Sigmoid colon (tissue), 6 donors: ENCODE measurements at regions not wholly inside any gene's neighbourhood (a gene's known extent, or its start where the extent isn't known, plus 50 kb on each side); places are given as distances from the start of the nearest gene placed in this dataset.
"Not testable (repeated sequence)": the region's sequence is repeated elsewhere in the genome, so short reads cannot be mapped to it uniquely, and the experiment has no call there.

Experiments
- DNase-seq: peaks from one replicate; pipeline ENCODE4 v3.0.0-alpha.2; 2019
- H3K27ac ChIP-seq, 4 donors: fragments of 200-600 bp; sonication (generic); one replicate each; pipeline ENCODE4 v1.5.1; 2016 to 2019; ENCODE audit warnings: mild to moderate bottlenecking in 1 of 4
- H3K27me3 ChIP-seq, 3 donors: fragments of 200-600 bp; sonication (generic); one replicate each; pipeline ENCODE4 v1.5.1; 2019; ENCODE audit warnings: mild to moderate bottlenecking in 1 of 3
- H3K36me3 ChIP-seq, 4 donors: fragments of 200-600 bp; sonication (generic); one replicate each; pipeline ENCODE4 v1.5.1; 2016 to 2019
- H3K4me1 ChIP-seq, 4 donors: fragments of 200-600 bp; sonication (generic); one replicate each; pipeline ENCODE4 v1.5.1; 2017 to 2019
- H3K4me3 ChIP-seq, 4 donors: fragments of 200-600 bp; sonication (generic); one replicate each; pipeline ENCODE4 v1.5.1; 2017 to 2019; ENCODE audit warnings: mild to moderate bottlenecking in 2 of 4, moderate library complexity in 1 of 4
- H3K9me3 ChIP-seq, 4 donors: fragments of 200-600 bp in 3 of 4; sonication (generic) in 3 of 4; one replicate each; pipeline versions ENCODE4 v1.5.1 to v1.6.1; 2013 to 2019
- WGBS, 2 donors: extraction: QIAGEN DNeasy Blood & Tissue Kit; methylation state at CpG; one replicate each; pipeline ENCODE4 v1.1.7; 2013; 5-methylcytosine and 5-hydroxymethylcytosine counted together
- intact Hi-C: fragments of 100-400 bp; cut with DNase I; formaldehyde crosslinking; loops from one replicate; pipeline ENCODE4 v1.15.1; 2023
- donor health status: healthy with polysubstance abuse.
- donor health status: healthy.

DNA sequence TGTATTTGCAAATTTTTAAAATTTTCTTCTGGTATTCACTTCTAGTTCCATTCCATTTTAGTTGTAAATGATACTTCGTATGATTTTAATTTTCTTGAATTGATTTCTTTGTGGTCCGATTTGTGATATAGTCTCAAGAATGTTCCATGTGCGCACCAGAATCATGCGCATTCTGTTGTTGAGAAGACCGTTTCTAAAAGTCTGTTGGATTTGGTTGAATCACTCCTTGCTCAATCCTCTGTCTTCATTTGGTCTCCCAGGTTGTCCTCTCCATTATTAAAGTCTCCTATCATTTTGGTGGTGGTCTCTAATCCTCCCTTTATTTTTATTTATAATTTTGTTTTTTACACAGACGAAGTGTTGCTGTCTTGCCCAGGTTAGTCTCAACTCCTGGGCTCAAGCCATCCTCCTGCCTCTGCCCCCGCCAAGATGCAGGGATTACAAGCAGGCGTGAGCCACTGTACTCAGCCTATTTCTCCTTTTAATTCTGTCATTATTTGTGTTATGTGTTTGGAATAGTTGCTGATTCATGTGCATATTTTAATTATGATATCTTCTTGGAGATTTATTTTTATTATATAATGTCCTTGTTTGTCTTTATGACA lies 1490.8 kb downstream of the FOXD4L5 start:
- H3K27me3 ChIP-seq, DNase-seq, H3K4me1 ChIP-seq, H3K9me3 ChIP-seq, intact Hi-C loops, H3K4me3 ChIP-seq, H3K36me3 ChIP-seq, H3K27ac ChIP-seq: not testable (repeated sequence)
- 63% methylated on average over 8 of the region's 8 CpGs for WGBS, 2 donors

DNA sequence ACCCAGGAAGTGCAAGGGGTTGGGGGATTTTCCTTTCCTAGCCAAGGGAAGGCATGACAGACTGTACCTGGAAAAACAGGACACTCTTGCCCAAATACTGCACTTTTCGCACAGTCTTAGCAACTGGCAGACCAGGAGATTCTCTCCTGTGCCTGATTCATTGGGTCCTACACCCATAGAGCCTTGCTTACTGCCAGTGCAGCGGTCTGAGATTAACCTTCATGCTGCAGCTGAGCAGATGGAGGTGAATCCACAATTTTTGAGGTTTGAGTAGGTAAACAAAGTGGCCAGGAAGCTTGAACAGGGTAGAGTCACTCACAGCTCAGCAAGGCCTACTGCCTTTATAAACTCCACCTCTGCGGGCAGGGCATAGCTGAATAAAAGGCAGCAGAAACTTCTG lies 1497.6 kb downstream of the FOXD4L5 start:
- H3K36me3 ChIP-seq, H3K27me3 ChIP-seq, H3K4me3 ChIP-seq, intact Hi-C loops, H3K27ac ChIP-seq, DNase-seq, H3K9me3 ChIP-seq, H3K4me1 ChIP-seq: not testable (repeated sequence)
- 34 to 37% methylated on average over 3 of the region's 3 CpGs for WGBS, 2 donors

DNA sequence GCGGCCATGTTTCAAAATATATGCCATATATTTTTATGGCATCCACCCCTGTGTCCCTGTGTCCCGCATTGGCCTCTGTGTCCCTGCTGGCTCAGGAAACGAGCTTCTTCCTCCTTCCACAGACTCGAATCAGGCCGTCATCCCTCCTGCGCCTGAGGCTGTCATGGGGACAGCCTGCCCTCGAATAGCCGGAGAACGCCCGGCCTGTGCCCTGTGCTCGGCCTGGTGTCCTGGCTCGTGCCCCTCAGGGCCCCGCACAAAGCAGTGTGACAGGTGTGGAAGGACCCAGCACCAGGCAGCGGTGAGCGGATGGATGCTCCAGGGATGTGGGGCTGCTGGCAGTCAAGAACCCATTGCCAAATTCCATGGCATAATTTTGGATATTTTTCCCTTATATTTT lies 1500.0 kb downstream of the FOXD4L5 start:
- DNase-seq, intact Hi-C loops, H3K27ac ChIP-seq, H3K4me3 ChIP-seq, H3K4me1 ChIP-seq, H3K27me3 ChIP-seq, H3K36me3 ChIP-seq, H3K9me3 ChIP-seq: not testable (repeated sequence)
- 80 to 81% methylated on average over 15 of the region's 15 CpGs for WGBS, 2 donors

DNA sequence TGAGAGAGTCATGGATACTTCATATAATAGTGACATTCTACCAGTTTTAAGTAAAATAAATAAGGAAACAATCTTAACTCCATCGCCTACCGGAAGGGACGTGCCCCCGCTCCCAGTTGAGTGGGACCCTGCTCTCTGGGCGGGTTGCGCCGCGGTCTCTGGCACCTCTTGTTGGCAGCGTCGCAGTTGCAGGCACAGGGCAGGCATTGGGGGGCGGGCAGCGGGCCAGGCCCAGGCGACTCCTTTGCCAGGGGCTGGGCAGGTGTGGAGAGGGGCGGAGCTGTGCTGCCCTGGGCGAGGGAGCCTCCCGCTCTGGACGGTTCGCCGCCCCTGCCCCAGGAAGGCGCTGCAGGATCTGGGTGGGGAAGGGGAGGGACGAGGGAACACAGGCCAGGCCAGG lies 1500.6 kb downstream of the FOXD4L5 start:
- H3K27me3 ChIP-seq, H3K27ac ChIP-seq, H3K4me3 ChIP-seq, H3K9me3 ChIP-seq, DNase-seq, intact Hi-C loops, H3K4me1 ChIP-seq, H3K36me3 ChIP-seq: not testable (repeated sequence)
- WGBS, 2 donors: 64 to 82% methylated on average over 21 of the region's 21 CpGs

DNA sequence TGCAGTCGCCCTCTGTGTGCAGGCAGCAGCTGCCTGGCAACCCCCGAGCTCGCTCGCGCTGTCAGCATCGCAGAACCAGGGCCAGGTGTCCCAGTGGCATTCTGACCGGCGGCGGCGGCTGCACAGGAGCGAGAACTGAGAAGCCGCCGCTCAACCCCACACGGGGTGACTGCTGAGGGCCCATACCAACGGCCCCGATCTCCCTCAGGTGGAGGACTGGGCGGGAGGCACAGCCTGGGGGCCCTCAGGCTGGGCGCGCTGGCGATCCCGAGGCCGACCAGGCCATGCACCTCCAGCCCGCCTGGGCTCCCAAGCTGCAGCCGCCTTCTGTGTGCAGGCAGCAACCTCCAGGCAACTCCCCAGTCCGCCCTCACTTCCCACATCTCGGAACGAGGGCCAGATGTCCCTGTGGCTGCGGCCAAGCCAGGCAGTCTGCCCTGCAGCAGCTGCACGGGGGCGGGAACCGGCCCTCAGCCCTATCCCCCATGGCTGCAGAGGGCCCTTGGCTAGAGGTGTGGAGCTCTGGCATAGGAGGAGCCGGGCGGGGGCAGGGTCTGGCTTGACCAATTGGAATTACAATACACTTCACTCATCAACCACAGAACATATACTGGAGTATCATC lies 1503.1 kb downstream of the FOXD4L5 start:
- H3K27me3 ChIP-seq, H3K27ac ChIP-seq, H3K4me3 ChIP-seq, H3K36me3 ChIP-seq, H3K4me1 ChIP-seq, DNase-seq, intact Hi-C loops, H3K9me3 ChIP-seq: not testable (repeated sequence)
- 58 to 74% methylated on average over 30 of the region's 33 CpGs for WGBS, 2 donors

DNA sequence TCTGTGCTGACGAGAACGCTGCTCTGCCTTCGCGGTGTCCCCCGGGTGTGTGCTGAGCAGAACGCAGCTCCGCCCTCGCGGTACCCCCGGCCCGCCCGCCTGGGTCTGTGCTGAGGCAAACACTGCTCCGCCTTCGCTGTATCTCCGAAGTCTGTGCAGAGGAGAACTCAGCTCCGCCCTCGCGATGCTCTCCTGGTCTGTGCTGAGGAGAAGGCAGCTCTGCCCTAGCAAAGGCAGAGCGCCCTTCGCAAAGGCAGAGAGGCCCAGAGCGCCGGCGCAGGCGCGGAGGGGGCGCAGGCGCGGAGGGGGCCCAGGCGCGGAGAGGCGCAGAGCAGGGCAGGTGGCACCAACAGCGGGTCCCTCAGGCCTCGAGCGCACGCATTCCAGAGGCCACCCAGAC lies 1503.6 kb downstream of the FOXD4L5 start:
- DNase-seq, H3K27me3 ChIP-seq, H3K9me3 ChIP-seq, H3K4me1 ChIP-seq, H3K27ac ChIP-seq, intact Hi-C loops, H3K4me3 ChIP-seq, H3K36me3 ChIP-seq: not testable (repeated sequence)
- WGBS, 2 donors: 59 to 75% methylated on average over 35 of the region's 35 CpGs

DNA sequence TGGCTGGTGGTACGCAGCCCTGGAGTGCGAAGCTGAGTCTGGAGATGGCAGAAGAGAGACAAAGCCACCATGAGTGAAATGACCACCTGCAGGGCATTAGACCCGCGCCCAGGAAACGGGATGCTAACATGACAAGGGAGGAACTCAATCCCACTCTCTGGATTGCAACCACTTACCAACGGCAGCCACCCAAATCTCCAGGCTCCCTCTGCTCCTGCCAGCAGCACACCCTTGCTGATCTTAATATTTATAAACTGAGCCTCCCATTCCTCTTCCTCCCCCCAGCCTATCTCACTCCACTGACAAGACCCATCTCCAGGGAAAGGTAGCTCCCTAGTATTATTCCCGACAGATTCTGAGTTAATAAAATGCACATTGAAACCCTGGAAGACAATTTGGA lies 1508.8 kb downstream of the FOXD4L5 start:
- intact Hi-C loops, H3K36me3 ChIP-seq, H3K9me3 ChIP-seq, DNase-seq, H3K4me3 ChIP-seq, H3K4me1 ChIP-seq, H3K27ac ChIP-seq, H3K27me3 ChIP-seq: not testable (repeated sequence)
- 75 to 80% methylated on average over 3 to 5 of the region's 7 CpGs for WGBS, 2 donors

DNA sequence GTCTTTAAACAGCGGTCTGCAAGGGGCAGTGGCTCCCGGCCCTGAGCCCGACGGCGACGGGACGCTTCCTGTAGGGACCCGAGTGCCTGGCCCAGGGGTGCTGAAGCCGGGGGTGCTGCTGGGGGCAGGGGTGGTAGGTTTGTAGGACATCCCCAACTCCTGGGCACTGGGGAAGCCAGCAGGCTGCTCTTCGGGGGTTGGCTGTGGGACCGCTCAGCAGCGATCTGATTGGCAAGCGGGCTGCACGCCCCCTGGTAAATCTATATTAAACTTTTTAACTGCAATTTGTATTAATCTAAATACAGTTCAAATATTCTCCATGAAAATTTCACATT lies 1510.0 kb downstream of the FOXD4L5 start:
- H3K27ac ChIP-seq, H3K9me3 ChIP-seq, intact Hi-C loops, H3K4me1 ChIP-seq, DNase-seq, H3K27me3 ChIP-seq, H3K4me3 ChIP-seq, H3K36me3 ChIP-seq: not testable (repeated sequence)
- WGBS, 2 donors: 83 to 88% methylated on average over 14 of the region's 14 CpGs

DNA sequence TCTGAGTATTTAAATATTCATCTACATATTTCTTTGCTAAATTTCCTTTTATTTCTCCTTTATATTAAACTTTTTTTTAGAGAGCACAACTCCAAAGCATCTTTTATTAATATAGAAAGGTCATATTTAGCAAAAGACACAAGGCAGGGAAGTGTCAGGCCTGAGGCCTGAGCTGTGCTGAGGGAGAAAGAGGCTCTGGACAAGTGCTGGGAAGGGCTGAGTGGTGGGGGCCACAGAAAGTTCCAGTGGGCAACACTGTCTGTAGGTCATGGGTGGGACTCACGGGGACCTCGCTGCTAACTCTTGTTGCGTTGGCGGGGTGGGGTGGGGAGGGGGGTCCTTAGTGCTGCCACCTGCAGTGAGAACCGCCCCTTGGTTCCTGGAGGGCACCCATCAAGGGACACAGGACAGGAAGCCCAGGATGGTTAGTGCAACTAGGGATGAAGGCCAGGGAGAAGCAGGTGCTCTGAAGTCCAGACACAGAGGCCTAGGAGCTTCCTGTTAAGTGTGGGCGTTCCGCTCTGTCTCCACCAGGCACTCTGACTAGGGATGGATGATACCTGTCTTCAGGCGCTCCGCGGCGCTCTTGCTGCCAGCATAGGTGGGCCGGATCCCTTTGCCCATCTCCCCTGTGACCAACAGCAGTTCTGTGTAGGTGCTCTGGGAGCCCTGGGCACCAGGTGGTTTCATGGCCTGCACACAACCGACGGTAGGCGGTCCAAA lies 1510.5 kb downstream of the FOXD4L5 start:
- H3K4me1 ChIP-seq, H3K4me3 ChIP-seq, DNase-seq, intact Hi-C loops, H3K9me3 ChIP-seq, H3K36me3 ChIP-seq, H3K27ac ChIP-seq, H3K27me3 ChIP-seq: not testable (repeated sequence)
- WGBS, 2 donors: 86 to 93% methylated on average over 12 to 14 of the region's 15 CpGs

DNA sequence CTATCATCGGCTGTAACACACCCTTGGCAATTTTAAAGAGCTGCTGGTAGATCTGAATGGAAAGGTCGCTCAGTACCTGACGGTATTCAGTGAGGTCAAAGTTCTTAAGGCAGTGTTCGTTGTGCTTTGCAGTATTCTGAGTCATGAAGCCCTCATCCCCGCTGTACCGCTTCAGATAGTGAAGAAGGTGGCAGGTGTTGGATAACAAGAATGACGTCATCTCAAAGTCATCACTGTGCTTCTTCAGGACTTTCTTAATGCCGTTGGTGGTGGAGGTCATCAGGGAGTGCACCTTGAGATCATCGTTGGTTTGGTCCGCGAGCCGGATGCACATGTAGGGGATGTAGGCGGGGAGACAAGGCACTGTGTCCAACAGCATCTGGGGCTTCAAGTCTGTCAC lies 1522.8 kb downstream of the FOXD4L5 start:
- H3K27me3 ChIP-seq, DNase-seq, H3K36me3 ChIP-seq, H3K27ac ChIP-seq, H3K4me1 ChIP-seq, H3K9me3 ChIP-seq, H3K4me3 ChIP-seq, intact Hi-C loops: not testable (repeated sequence)
- 76 to 77% methylated on average over 13 of the region's 13 CpGs for WGBS, 2 donors

DNA sequence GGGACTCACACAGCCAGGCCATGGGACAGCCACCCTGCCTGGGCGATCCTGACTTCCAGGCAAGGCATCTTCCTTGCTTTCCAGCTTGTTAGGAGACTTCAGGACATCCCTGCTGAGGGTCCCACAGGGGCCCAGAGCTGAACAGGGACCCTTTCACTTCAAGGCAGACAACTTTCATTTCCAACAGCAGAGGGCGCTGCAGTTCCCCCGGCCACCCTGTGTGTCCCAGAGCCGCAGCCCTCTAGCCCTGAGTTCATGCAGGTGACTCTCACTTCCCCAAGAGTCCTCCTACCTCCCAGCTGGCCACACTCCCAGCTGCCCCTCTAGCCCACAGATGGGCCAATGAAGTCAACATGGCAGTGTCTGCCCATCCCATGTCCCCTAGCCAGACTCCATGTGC lies 1556.0 kb downstream of the FOXD4L5 start:
- DNase-seq, H3K27me3 ChIP-seq, H3K36me3 ChIP-seq, H3K4me1 ChIP-seq, H3K9me3 ChIP-seq, intact Hi-C loops, H3K27ac ChIP-seq, H3K4me3 ChIP-seq: not testable (repeated sequence)
- WGBS, 2 donors: 70 to 71% methylated on average over 4 of the region's 4 CpGs
